ENCODE measurements at regions not wholly inside any gene's neighbourhood (a gene's known extent, or its start where the extent isn't known, plus 50 kb on each side); places are given as distances from the start of the nearest gene placed in this dataset.
"Not testable (repeated sequence)": the region's sequence is repeated elsewhere in the genome, so short reads cannot be mapped to it uniquely, and the experiment has no call there.

- no peak for DNase-seq
Measured at GRCh38 chr4:53919535-53919934, 144.9 kb downstream of the CHIC2 start.

- DNase-seq = no peak
Measured at GRCh38 chr4:53917729-53918128, 146.7 kb downstream of the CHIC2 start.

- no peak for DNase-seq
Measured at GRCh38 chr4:53916431-53916889, 147.9 kb downstream of the CHIC2 start.

GRCh38 chr4:53914313-53915016 is 149.9 kb downstream of the CHIC2 start:
- no peak for DNase-seq

GRCh38 chr4:53913771-53914170 is 150.6 kb downstream of the CHIC2 start:
- DNase-seq = no peak

GRCh38 chr4:53912766-53913497 is 151.5 kb downstream of the CHIC2 start:
- no peak for DNase-seq

- DNase-seq = peak; percentile 55
Measured at GRCh38 chr4:53908661-53909078, 155.7 kb downstream of the CHIC2 start.

- no peak for DNase-seq
Measured at GRCh38 chr4:53907772-53908171, 156.6 kb downstream of the CHIC2 start.

GRCh38 chr4:53906606-53907190 is 157.7 kb downstream of the CHIC2 start:
- DNase-seq = no peak

- DNase-seq = no peak
Measured at GRCh38 chr4:53905941-53906377, 158.4 kb downstream of the CHIC2 start.

GRCh38 chr4:53905276-53905940 is 159.0 kb downstream of the CHIC2 start:
- no peak for DNase-seq

- DNase-seq = no peak
Measured at GRCh38 chr4:53902786-53903185, 161.6 kb downstream of the CHIC2 start.

- DNase-seq = no peak
Measured at GRCh38 chr4:53900271-53900649, 164.1 kb downstream of the CHIC2 start.

- DNase-seq = no peak
Measured at GRCh38 chr4:53899586-53900270, 164.7 kb downstream of the CHIC2 start.

- no peak for DNase-seq
Measured at GRCh38 chr4:53895137-53895536, 169.3 kb downstream of the CHIC2 start.

- no peak for DNase-seq
Measured at GRCh38 chr4:53890461-53890860, 173.9 kb downstream of the CHIC2 start.

GRCh38 chr4:53889326-53890055 is 174.9 kb downstream of the CHIC2 start:
- DNase-seq = no peak

GRCh38 chr4:53886090-53886489 is 178.3 kb downstream of the CHIC2 start:
- DNase-seq = no peak

GRCh38 chr4:53885668-53886067 is 178.7 kb downstream of the CHIC2 start:
- DNase-seq = no peak

GRCh38 chr4:53877096-53877495 is 187.3 kb downstream of the CHIC2 start:
- not testable (repeated sequence) for DNase-seq

GRCh38 chr4:53866055-53866454 is 198.3 kb downstream of the CHIC2 start:
- DNase-seq = no peak

GRCh38 chr4:53865054-53865453 is 199.4 kb downstream of the CHIC2 start:
- no peak for DNase-seq

Data from COR-L47 (cell line).